SK-N-MC (cell line): ENCODE measurements at regions not wholly inside any gene's neighbourhood (a gene's known extent, or its start where the extent isn't known, plus 50 kb on each side); places are given as distances from the start of the nearest gene placed in this dataset.
A peak's percentile ranks its signal among the peaks of the same experiment; 100 is the strongest.

ENCODE experiments used
- DNase-seq: peaks from one replicate; pipeline ENCODE4 v3.0.0-alpha.2; 2011; ENCODE audit warnings: low read depth, low spot score
- H3K27ac ChIP-seq: fragments of 200-600 bp; sonication (generic); 2 replicates; pipeline ENCODE4 v1.5.1; 2016; ENCODE audit warnings: mixed run types
- H3K36me3 ChIP-seq: fragments of 200-600 bp; sonication (generic); 2 replicates; pipeline ENCODE4 v1.6.1; 2017; ENCODE audit warnings: antibody characterized with exemption, low read length, mixed read lengths; ENCODE audit not compliant: insufficient read depth
- H3K4me3 ChIP-seq: fragments of 200-600 bp; sonication (generic); 2 replicates; pipeline ENCODE4 v1.5.1; 2016
- H3K9ac ChIP-seq: fragments of 200-600 bp; sonication (generic); 2 replicates; pipeline ENCODE4 v1.8.0; 2017; ENCODE audit warnings: mixed run types, mixed read lengths; ENCODE audit not compliant: insufficient read length
- H3K9me3 ChIP-seq: fragments of 200-600 bp; sonication (generic); 2 replicates; pipeline ENCODE4 v1.6.1; 2017; ENCODE audit warnings: low read depth, mild to moderate bottlenecking, antibody characterized with exemption, low read length, moderate library complexity, mixed read lengths
- EZH2 ChIP-seq: fragments of 200-600 bp; sonication (generic); IDR thresholded peaks from one replicate; pipeline ENCODE4 v1.6.1; 2017; ENCODE audit warnings: antibody characterized with exemption
- FOXP2 ChIP-seq: optimal IDR thresholded peaks from 2 replicates; pipeline ENCODE3; 2011; ENCODE audit warnings: mild to moderate bottlenecking, moderate library complexity; ENCODE audit not compliant: insufficient read depth; ENCODE audit errors: extremely low read length, control extremely low read depth
- POLR2AphosphoS5 ChIP-seq: IDR thresholded peaks from 2 replicates; pipeline ENCODE4 v1.6.1; 2012; ENCODE audit warnings: mild to moderate bottlenecking, low read depth, low read length, borderline replicate concordance

DNA sequence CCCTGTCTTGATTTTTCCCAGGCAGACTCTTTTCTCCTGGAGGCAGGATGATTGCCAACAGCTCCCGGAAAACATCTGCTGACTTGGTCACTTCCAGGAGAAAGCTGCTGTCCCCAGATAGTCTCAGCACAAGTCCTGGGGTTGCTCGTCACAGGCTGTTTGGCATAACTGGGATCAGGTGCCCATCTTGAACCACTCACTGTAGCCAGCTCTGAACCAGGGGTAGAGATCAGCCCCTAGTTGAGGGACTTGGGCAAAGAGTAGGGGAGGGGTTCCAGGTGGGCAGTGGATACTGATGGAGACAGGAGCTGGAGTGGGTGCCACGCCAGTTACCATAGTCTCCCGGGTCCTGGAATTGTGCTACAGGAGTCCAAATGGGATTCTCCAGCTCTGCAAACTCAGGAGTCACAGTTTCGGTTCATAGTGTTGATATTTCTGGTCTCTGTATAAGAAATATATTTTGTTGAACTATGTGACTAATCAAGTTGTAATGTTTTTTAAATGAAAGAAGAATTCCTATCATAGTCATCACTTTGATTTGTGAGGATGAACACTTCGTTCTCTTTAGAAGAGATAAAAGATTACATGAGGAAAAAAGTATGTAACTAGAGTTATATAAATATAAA, 1154.5 kb downstream of the AACS start:
- Histone ChIP-seq H3K4me3 (no peak overlapping the region), H3K9me3 (no peaks in the 10 kb centered on the region), H3K9ac (no peak overlapping the region), H3K27ac (no peak overlapping the region), H3K36me3 (no peaks in the 10 kb centered on the region)
- DNase-seq: no peak
- no peak for TF ChIP-seq EZH2

DNA sequence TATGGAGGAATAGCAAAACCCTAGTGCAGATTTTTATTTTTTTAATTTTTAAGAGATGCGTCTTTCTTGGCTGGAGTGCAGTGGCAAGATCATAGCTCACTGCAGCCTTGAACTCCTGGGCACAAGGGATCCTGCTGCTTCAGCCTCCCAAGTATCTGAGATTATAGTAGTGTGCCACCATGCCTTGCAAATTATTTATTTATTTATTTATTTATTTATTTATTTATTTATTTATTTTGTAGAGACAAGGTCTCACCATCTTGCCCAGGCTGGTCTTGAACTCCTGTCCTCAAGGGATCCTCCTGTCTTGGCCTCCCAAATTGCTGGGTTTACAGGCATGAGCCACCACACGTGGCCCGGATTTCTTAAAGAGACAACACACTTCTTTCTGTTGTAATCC, 1158.8 kb downstream of the AACS start:
- Histone ChIP-seq H3K27ac (no peak overlapping the region), H3K4me3 (no peak overlapping the region), H3K9ac (no peak overlapping the region), H3K36me3 (no peaks in the 10 kb centered on the region), H3K9me3 (no peaks in the 10 kb centered on the region)
- DNase-seq: no peak
- TF ChIP-seq FOXP2 (no peak), EZH2 (no peak), POLR2AphosphoS5 (no peak)

DNA sequence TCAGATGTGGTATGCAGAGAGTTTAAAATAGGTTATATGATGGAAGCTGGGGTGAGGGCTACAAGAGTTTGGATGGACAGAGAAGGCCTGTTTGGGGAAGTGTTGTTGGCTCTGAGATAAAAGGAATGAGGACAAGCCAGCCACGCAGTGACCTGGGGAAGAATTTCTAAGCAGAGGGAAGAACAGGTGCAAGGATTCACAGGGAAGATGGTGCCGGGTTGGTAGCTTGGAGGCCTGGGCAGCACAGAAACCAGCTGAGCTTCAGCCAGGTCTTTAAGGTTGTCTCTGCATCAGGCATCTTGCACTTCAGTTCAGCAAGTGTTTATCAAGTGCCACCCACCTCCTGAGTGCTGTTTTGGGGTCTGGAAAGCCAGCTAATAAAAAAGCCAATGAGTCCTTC, 1163.7 kb downstream of the AACS start:
- no peak for DNase-seq
- no peaks in the 10 kb centered on the region for H3K36me3 ChIP-seq
- H3K9me3 ChIP-seq: no peaks in the 10 kb centered on the region
- TF ChIP-seq POLR2AphosphoS5: no peak
- no peak overlapping the region for H3K9ac ChIP-seq
- no peak overlapping the region for H3K4me3 ChIP-seq
- H3K27ac ChIP-seq: no peak overlapping the region

DNA sequence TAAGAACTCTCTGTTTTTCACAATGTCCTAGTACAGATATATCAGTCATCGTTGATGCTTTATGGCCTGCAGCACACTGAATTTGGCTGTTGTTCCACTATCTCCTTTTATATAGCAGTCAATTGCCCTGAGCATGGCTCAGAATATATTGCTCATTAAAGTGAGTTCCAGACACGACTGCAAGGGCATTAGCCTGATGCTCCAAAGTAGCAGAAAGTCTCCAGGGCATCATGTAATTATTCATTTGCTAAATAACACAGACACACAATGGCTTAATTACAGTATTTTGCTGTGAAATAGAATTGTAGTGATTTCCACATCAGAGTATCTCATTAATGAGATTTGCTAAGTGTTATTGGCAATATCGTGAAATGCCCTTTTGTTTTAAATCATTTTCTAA, 1167.5 kb downstream of the AACS start:
- H3K36me3 ChIP-seq: no peaks in the 10 kb centered on the region
- no peaks in the 10 kb centered on the region for H3K9me3 ChIP-seq
- H3K9ac ChIP-seq: no peak overlapping the region
- no peak overlapping the region for H3K27ac ChIP-seq
- TF ChIP-seq POLR2AphosphoS5 (no peak), FOXP2 (no peak), EZH2 (no peak)
- no peak for DNase-seq
- H3K4me3 ChIP-seq: no peak overlapping the region

DNA sequence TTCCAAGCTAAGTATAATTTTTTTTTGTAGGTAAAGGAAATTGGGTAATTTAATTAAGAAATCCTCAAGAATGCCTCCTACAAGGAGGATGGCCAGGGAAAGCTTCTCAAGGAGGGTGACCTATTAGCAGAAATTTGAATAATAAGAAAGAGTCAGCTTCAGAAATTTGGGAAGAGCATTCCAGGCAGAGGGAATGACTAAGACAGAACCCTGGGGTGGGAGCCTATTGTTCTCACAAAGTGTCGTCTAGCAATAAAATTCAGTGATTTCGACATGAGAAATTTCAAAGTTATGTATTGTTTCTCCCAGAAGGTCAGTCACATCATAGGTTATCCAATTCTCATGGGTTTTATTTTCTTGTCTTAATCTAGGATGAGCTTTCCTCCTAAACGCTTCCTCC, 1168.4 kb downstream of the AACS start:
- no peak for TF ChIP-seq EZH2
- no peak for TF ChIP-seq POLR2AphosphoS5
- TF ChIP-seq FOXP2: no peak
- H3K4me3 ChIP-seq: no peak overlapping the region

DNA sequence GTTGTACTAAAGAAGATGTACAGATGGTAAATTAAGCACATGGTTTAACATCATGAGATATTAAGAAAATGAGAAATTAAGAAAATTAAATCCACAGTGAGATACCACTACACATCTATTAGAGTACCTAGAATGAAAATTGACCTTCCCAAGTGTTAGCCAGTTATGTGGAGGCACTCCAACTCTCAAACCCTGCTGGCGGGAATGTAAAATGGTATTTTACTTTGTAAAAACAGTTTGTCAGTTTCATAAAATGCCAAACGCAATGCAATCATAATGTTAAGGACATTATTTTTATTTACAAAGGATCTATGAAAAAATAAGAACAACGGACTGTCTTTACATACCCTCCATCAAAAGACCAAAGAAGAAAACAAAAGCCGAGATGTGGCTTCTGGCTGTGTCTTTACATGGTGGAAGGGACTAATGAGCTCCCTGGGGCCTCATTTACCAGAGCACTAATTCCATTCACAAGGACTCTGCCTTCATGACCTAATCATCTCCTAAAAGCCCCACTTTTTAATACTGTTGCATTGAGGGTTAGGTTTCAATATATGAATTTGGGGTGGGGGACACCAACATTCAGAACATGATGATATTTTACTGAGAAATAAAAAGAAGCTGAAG, 1178.7 kb downstream of the AACS start:
- Histone ChIP-seq H3K36me3 (no peaks in the 10 kb centered on the region), H3K9me3 (no peaks in the 10 kb centered on the region), H3K4me3 (no peak overlapping the region), H3K9ac (no peak overlapping the region), H3K27ac (no peak overlapping the region)
- TF ChIP-seq POLR2AphosphoS5 (no peak), EZH2 (no peak), FOXP2 (no peak)
- no peak for DNase-seq

More for the DNA sequence above, 1168.4 kb downstream of the AACS start:
- Histone ChIP-seq H3K27ac (no peak overlapping the region), H3K9ac (no peak overlapping the region), H3K36me3 (no peaks in the 10 kb centered on the region), H3K9me3 (no peaks in the 10 kb centered on the region)
- no peak for DNase-seq

DNA sequence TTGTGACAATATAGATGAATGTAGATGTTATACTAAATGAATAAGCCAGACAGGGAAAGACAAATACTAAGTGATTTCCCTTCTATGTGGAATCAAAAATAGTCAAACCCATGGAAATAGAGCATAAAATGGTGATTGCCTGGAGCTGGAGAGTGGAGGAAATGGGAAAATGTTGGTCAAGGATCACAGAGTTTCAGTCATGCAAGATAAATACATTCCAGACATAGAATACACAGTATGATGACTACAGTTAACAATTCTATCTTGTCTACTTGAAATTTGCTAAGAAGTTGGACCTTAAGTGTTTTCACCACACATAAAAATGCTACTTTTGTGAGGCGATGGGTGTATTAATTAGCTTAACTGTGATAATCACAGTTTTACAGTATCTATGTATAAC, 1182.7 kb downstream of the AACS start:
- Histone ChIP-seq H3K9me3 (no peaks in the 10 kb centered on the region), H3K27ac (0 out of 2 replicates have a peak overlapping the region, but pooled peaks have one; percentile 37), H3K9ac (no peak overlapping the region), H3K36me3 (no peaks in the 10 kb centered on the region), H3K4me3 (no peak overlapping the region)
- no peak for DNase-seq
- TF ChIP-seq POLR2AphosphoS5: no peak
- no peak for TF ChIP-seq FOXP2
- no peak for TF ChIP-seq EZH2

DNA sequence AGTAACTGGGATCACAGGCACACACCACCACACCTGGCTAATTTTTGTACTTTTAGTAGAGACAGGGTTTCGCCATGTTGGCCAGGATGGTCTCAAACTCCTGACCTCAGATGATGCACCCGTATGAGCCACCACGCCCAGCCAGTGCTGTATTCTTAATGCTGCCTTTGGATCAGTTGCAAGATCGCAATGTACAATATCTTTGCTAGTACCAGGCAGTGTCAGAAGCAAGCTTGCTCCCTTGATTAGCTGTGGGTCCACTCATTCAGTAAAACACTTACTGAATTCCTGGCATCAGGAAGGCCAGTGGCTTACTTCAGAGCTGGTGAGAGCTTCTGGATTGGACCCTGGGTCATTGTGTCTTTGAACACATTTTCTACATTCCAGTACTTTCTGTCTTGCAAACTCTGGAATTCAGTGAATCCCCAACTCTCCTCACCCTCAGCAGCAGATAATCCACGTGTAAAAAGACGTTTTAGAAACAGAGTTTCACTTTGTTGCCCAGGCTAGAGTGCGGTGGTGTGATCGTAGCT, 1183.7 kb downstream of the AACS start:
- no peak for DNase-seq
- TF ChIP-seq POLR2AphosphoS5 (no peak), EZH2 (no peak), FOXP2 (no peak)
- H3K36me3 ChIP-seq: no peaks in the 10 kb centered on the region
- H3K9ac ChIP-seq: no peak overlapping the region
- H3K9me3 ChIP-seq: no peaks in the 10 kb centered on the region
- H3K27ac ChIP-seq: no peak overlapping the region
- H3K4me3 ChIP-seq: no peak overlapping the region

DNA sequence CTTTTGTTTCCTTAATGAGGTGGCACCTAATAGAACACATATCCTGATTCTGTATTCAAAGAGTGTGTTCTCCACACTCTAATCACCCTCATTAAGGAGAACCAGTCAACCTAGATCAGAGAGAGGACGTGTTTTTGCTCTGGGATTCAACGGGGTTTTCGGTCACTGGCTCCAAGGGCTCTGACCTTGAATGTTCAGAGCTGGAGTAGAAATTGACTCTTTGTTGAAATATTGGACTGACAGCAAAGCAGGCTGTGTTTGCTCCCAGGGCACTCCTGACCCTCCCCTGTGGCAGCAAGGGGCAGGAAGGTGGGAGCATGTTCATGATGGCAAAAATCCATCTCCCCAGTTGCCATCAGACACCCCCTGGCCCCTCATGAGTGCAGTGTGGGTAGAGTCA, 1193.0 kb downstream of the AACS start:
- no peak for TF ChIP-seq POLR2AphosphoS5
- no peak for DNase-seq
- H3K27ac ChIP-seq: no peak overlapping the region
- H3K4me3 ChIP-seq: no peak overlapping the region
- H3K36me3 ChIP-seq: no peaks in the 10 kb centered on the region
- no peaks in the 10 kb centered on the region for H3K9me3 ChIP-seq
- no peak overlapping the region for H3K9ac ChIP-seq
